Raji (cell line): ENCODE measurements at regions not wholly inside any gene's neighbourhood (a gene's known extent, or its start where the extent isn't known, plus 50 kb on each side); places are given as distances from the start of the nearest gene placed in this dataset.

Source experiments
- POLR2A ChIP-seq: IDR thresholded peaks from 2 replicates; pipeline ENCODE4 v1.6.1; 2011; ENCODE audit warnings: low read depth, low read length, control low read depth; ENCODE audit not compliant: insufficient read depth

GRCh38 chr1:234842726-234843641, 233.0 kb upstream of the IRF2BP2 start:
- TF ChIP-seq POLR2A: no peak

DNA sequence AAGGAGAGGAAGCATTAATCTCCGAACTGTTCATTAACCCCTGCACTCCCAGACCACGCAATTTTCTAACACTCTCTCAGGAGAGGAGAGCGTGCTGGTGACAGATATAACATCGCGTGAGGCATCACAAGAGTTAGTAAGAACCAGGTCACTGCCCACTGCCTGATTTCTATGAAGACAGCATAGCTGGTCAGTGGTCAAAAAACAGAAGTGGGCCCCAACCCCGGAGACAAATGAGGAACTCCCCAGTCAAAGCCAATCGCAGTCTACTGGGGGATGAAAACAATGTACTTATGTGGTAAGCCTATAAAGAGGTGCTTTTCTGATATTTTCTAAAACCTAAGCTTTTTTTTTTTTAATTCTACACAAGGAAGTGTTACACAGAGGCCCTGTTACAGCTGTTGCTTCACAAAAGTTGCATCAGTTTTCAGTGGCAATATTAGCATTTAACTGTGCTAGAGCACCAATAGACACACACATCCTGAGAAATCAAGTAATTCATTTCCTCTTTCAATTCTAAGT, 231.8 kb upstream of the IRF2BP2 start:
- TF ChIP-seq POLR2A: no peak

DNA sequence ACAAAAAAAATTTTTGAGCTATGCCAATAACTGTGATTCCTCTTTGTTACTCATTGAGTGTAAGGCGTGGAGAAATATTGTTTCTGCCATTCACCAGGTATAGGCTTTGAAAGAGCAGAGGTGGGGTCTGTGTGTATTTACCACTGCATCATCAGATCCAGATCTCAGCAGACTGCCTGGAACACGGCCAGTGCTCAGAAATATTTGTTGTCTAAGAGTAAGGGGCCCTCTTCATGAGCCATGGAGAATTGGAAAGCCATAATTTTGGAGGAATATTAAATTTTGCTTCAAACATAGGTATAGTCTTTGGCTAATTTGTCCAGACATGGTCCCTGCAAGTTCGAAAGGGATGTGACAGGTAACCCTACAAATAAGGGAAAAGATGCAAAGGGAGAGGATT, 231.3 kb upstream of the IRF2BP2 start:
- no peak for TF ChIP-seq POLR2A

DNA sequence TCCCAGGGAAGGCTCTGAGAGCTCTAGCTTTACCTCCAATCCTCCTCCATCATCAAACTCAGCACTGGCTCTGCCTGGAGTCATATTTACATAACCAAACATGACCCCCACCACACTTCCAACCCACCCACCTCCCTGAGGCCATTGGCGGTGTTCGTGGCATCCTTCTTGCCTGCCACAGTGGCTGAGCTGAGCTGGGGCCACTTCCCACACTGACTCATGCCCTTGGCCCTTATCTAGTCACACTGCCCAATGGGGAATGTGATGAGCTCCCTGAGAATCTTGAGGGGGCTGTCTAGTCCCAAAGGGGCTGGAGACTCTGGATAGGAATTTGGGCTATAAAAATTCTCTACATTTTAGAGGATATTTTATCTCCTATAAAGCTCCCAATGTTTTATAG, 230.9 kb upstream of the IRF2BP2 start:
- no peak for TF ChIP-seq POLR2A

- TF ChIP-seq POLR2A: no peak
These were observed 230.3 kb upstream of the IRF2BP2 start for GRCh38 chr1:234840253-234840652.

DNA sequence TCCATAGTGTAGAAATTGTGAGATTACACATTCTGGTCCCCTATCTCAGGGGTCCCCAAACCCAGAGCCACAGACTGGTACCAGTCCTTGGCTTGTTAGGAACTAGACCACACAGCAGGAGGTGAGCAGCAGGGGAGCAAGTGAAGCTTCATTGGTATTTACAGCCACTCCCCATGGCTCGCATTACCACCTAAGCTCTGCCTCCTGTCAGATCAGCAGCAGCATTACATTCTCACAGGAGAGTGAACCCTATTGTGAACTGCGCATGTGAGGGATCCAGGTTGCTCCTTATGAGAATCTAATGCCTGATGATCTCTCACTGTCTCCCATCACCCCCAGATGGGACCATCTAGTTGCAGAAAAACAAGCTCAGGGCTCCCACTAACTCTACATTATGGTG, 229.7 kb upstream of the IRF2BP2 start:
- TF ChIP-seq POLR2A: no peak

- no peak for TF ChIP-seq POLR2A
These were observed 228.8 kb upstream of the IRF2BP2 start for GRCh38 chr1:234838820-234839219.

DNA sequence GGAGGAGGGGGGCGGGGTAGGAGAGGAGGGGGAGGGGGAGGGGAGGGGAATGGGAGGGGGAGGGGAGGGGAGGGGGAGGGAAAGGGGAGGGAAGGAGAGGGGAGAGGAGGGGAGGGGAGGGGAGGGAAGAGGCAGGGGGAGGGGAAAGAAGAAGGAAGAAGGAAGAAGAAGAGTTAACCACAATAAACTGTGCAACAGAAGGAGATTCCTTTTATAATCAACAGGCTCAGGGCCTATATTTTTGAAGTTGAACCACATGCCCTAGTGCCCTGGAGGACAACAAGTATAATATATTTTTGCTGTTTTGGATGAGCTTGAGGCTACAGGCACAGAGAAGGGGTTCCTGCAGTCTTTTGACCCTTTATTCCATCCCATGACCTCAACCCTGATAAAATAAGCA, 228.2 kb upstream of the IRF2BP2 start:
- TF ChIP-seq POLR2A: no peak

DNA sequence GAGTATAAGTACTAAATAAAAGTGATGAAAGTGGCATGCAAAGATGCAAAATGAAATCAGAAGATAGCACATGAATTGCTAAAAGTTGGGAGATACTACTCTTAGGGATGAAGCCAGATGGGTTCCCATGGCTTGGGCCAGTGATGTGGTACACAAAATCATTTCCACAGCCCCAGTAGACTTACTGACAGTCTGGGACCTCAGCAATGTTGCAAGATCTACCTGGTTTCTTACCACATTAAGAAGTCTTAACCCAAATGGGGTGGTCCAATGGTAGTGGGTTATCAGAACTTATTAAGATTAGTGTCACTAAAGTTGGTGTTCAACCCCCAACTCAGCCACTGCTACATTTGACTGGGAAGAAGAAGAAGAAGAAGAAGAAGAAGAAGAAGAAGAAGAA, 227.7 kb upstream of the IRF2BP2 start:
- TF ChIP-seq POLR2A: no peak

DNA sequence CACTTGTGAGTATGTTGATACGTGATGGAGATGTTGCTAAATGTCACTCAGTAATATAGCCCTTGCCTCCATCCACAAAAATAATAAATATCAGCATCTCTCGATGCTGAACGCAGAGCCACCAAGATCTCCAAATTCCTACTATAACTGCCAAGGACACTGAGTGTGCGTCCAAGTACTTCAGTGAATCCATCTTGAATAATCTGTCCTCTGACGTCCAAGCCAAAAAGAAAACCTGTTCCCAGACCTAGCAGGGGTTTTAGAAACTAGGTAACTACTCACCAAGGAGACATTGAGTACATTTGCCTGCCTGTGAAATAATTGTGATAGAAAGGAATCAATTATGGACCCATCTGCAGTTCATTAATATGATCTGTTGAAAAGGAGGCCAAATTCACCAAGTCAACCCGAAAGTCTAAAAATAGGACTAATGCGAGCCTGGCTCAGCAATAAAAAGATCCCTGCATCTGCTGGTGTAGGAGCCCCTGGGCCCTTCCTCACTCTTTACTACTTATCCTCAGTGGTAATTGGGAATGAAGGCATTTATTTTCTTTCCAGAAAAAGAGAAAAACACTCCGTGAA, 226.9 kb upstream of the IRF2BP2 start:
- TF ChIP-seq POLR2A: no peak

DNA sequence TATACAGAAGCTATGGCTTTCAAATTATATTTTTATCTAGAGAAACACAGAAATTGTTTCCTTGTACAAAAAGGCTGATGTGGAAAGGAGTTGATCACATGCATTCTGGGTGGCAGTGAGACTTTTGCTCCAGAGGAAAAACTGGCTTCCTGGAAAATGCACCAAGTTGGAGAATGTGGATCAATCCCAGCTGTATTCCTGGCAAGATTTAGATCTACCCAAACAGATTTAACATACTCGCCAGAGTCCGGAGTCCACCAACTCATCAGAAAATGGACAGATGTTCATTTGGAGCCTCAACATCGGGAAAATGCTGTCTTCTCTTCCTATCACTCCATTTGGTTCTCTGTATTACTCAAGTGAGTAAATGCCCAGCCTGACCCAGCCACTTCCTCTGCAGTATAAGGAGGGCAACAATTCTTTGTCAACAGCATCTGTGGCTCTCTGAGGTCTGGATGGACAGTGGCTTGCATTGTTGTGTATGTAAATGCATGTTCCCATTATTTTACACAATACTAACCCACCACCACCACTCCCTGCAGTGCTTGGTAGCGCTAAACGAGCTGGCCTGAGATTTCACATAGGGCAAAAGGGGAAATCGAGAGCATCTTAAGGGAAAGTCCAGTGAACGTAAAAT, 226.2 kb upstream of the IRF2BP2 start:
- no peak for TF ChIP-seq POLR2A

GRCh38 chr1:234835239-234835638, 225.3 kb upstream of the IRF2BP2 start:
- no peak for TF ChIP-seq POLR2A

GRCh38 chr1:234833646-234834045, 223.7 kb upstream of the IRF2BP2 start:
- no peak for TF ChIP-seq POLR2A

DNA sequence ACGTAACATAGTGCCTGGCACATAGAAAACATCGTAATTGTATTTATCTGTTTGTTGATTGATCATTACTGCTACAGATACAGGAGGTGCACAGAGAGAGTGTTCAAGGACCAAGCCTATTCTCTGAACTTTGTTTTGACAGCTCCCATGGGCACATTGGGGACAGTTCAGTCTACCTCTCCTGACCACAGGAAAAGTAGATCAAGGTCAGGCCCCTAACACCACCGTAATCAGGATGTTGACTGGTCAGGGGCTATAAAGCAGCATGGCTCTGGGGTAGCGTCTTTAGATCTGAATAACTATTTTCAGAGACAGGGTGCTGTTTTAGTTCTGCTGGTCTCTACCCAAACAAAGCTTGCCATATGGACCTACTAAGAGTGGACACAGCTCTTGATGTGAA, 223.1 kb upstream of the IRF2BP2 start:
- TF ChIP-seq POLR2A: no peak

GRCh38 chr1:234827656-234828055, 217.7 kb upstream of the IRF2BP2 start:
- no peak for TF ChIP-seq POLR2A

DNA sequence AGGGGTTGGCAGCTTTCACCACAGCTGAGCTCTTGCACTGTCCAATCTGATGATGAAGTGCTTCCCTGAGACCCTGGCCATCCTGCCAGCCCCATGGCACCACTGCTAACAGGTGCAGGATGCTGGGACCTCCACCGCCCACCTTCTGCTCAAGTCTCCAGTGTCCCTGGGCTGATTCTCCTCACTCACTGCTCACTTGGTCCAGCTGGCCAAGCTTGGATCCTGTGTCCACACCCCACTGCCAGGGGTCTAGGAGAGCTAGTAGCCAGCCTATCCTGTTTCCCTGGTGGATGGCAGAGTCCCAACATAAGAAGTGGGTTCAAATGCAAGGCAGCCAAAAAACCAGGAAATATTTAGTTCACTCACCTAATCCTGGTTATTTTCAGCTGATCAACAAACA, 217.2 kb upstream of the IRF2BP2 start:
- no peak for TF ChIP-seq POLR2A

- no peak for TF ChIP-seq POLR2A
These were observed 216.4 kb upstream of the IRF2BP2 start for GRCh38 chr1:234826352-234826751.
